ENCODE measurements at regions not wholly inside any gene's neighbourhood (a gene's known extent, or its start where the extent isn't known, plus 50 kb on each side); places are given as distances from the start of the nearest gene placed in this dataset.

- no peak overlapping the region for H3K4me3 Mint-ChIP-seq
- no peak overlapping the region for H3K27ac Mint-ChIP-seq
- POLR2A ChIA-PET, result no interaction called here
- no peaks in the 10 kb centered on the region for H3K9me3 Mint-ChIP-seq
- H3K4me1 Mint-ChIP-seq (ENCODE audit: low read depth), result no peaks in the 10 kb centered on the region
- no peak for DNase-seq
- peaks cover 2% of the 10 kb centered on the region for H3K27me3 Mint-ChIP-seq
- intact Hi-C loops (cut with micrococcal nuclease), result no loop called here
- H3K36me3 Mint-ChIP-seq, result no peaks in the 10 kb centered on the region
- CTCF ChIA-PET, result interaction anchor here (1.2 kb wide), 1 partner anchor 11 kb away, joined by 4 read pairs; no protein-coding TSS in a partner anchor
These were observed 265.5 kb upstream of the NCKAP5 start for GRCh38 chr2:133833746-133834145.

- no peak overlapping the region for H3K4me3 Mint-ChIP-seq
These were observed 267.8 kb upstream of the NCKAP5 start for GRCh38 chr2:133835821-133836619.

GRCh38 chr2:133836691-133837345 lies 268.6 kb upstream of the NCKAP5 start:
- Mint-ChIP-seq H3K4me1 (ENCODE audit: low read depth) (no peaks in the 10 kb centered on the region), H3K27ac (no peak overlapping the region), H3K27me3 (no peaks in the 10 kb centered on the region), H3K4me3 (no peak overlapping the region), H3K9me3 (no peaks in the 10 kb centered on the region), H3K36me3 (no peaks in the 10 kb centered on the region)
- intact Hi-C loops (cut with micrococcal nuclease), result no loop called here
- ChIA-PET POLR2A (no interaction called here), CTCF (no interaction called here)
- DNase-seq, result no peak

More at GRCh38 chr2:133835821-133836619, 267.8 kb upstream of the NCKAP5 start:
- Mint-ChIP-seq H3K9me3 (no peaks in the 10 kb centered on the region), H3K36me3 (no peaks in the 10 kb centered on the region), H3K27me3 (peaks cover 2% of the 10 kb centered on the region), H3K4me1 (ENCODE audit: low read depth) (no peaks in the 10 kb centered on the region), H3K27ac (no peak overlapping the region)
- POLR2A ChIA-PET, result no interaction called here
- intact Hi-C loops (cut with micrococcal nuclease), result no loop called here
- CTCF ChIA-PET, result interaction anchor here (1.8 kb wide), 1 partner anchor 8 kb away, joined by 11 read pairs; no protein-coding TSS in a partner anchor
- no peak for DNase-seq

- Mint-ChIP-seq H3K36me3 (no peaks in the 10 kb centered on the region), H3K27me3 (no peaks in the 10 kb centered on the region), H3K27ac (no peak overlapping the region), H3K4me3 (no peak overlapping the region), H3K9me3 (no peaks in the 10 kb centered on the region), H3K4me1 (ENCODE audit: low read depth) (no peaks in the 10 kb centered on the region)
- ChIA-PET CTCF (no interaction called here), POLR2A (no interaction called here)
- intact Hi-C loops (cut with micrococcal nuclease), result no loop called here
- no peak for DNase-seq
These were observed 269.3 kb upstream of the NCKAP5 start for GRCh38 chr2:133837441-133838094.

- H3K4me3 Mint-ChIP-seq, result no peak overlapping the region
- no peaks in the 10 kb centered on the region for H3K27me3 Mint-ChIP-seq
- H3K4me1 Mint-ChIP-seq (ENCODE audit: low read depth), result no peaks in the 10 kb centered on the region
- DNase-seq, result no peak
- no peaks in the 10 kb centered on the region for H3K9me3 Mint-ChIP-seq
- ChIA-PET CTCF (interaction anchor here (0.6 kb wide), 1 partner anchor 10 kb away, joined by 3 read pairs; no protein-coding TSS in a partner anchor), POLR2A (no interaction called here)
- H3K36me3 Mint-ChIP-seq, result no peaks in the 10 kb centered on the region
- intact Hi-C loops (cut with micrococcal nuclease), result no loop called here
- H3K27ac Mint-ChIP-seq, result no peak overlapping the region
These were observed 270.5 kb upstream of the NCKAP5 start for GRCh38 chr2:133838642-133839365.

GRCh38 chr2:133839677-133840076 lies 271.4 kb upstream of the NCKAP5 start:
- H3K4me3 Mint-ChIP-seq, result no peak overlapping the region
- no peaks in the 10 kb centered on the region for H3K36me3 Mint-ChIP-seq
- H3K4me1 Mint-ChIP-seq (ENCODE audit: low read depth), result peaks cover 5% of the 10 kb centered on the region

GRCh38 chr2:133840761-133841160 lies 272.5 kb upstream of the NCKAP5 start:
- intact Hi-C loops (cut with micrococcal nuclease), result no loop called here

More at GRCh38 chr2:133839677-133840076, 271.4 kb upstream of the NCKAP5 start:
- ChIA-PET POLR2A (no interaction called here), CTCF (interaction anchor here (0.6 kb wide), 1 partner anchor 9 kb away, joined by 3 read pairs; no protein-coding TSS in a partner anchor)
- intact Hi-C loops (cut with micrococcal nuclease), result no loop called here
- Mint-ChIP-seq H3K27ac (no peak overlapping the region), H3K9me3 (no peaks in the 10 kb centered on the region), H3K27me3 (no peaks in the 10 kb centered on the region)
- no peak for DNase-seq

GRCh38 chr2:133841900-133842299 lies 273.6 kb upstream of the NCKAP5 start:
- intact Hi-C loops (cut with micrococcal nuclease), result no loop called here
- ChIA-PET CTCF (interaction anchor here (1.2 to 1.6 kb wide), 2 partner anchors 10 to 11 kb away, joined by 4 to 6 read pairs; no protein-coding TSS in a partner anchor), POLR2A (no interaction called here)
- H3K4me1 Mint-ChIP-seq (ENCODE audit: low read depth), result peaks cover 5% of the 10 kb centered on the region
- no peak overlapping the region for H3K27ac Mint-ChIP-seq
- H3K36me3 Mint-ChIP-seq, result no peaks in the 10 kb centered on the region
- peaks cover 6% of the 10 kb centered on the region for H3K27me3 Mint-ChIP-seq
- DNase-seq, result no peak
- H3K4me3 Mint-ChIP-seq, result no peak overlapping the region
- no peaks in the 10 kb centered on the region for H3K9me3 Mint-ChIP-seq

More at GRCh38 chr2:133840761-133841160, 272.5 kb upstream of the NCKAP5 start:
- peaks cover 5% of the 10 kb centered on the region for H3K4me1 Mint-ChIP-seq (ENCODE audit: low read depth)
- no peak overlapping the region for H3K4me3 Mint-ChIP-seq
- H3K9me3 Mint-ChIP-seq, result no peaks in the 10 kb centered on the region
- DNase-seq, result no peak
- ChIA-PET CTCF (interaction anchor here (1.2 kb wide), 1 partner anchor 10 kb away, joined by 4 read pairs; no protein-coding TSS in a partner anchor), POLR2A (no interaction called here)
- no peaks in the 10 kb centered on the region for H3K36me3 Mint-ChIP-seq
- H3K27ac Mint-ChIP-seq, result no peak overlapping the region
- peaks cover 5% of the 10 kb centered on the region for H3K27me3 Mint-ChIP-seq

- Mint-ChIP-seq H3K9me3 (no peaks in the 10 kb centered on the region), H3K27me3 (peaks cover 12% of the 10 kb centered on the region), H3K4me3 (no peak overlapping the region), H3K36me3 (no peaks in the 10 kb centered on the region), H3K27ac (no peak overlapping the region), H3K4me1 (ENCODE audit: low read depth) (peaks cover 5% of the 10 kb centered on the region)
- intact Hi-C loops (cut with micrococcal nuclease), result no loop called here
- ChIA-PET CTCF (interaction anchor here (1.6 to 2.8 kb wide), 2 partner anchors 9 to 570 kb away, joined by 6 to 8 read pairs; no protein-coding TSS in a partner anchor), POLR2A (no interaction called here)
- DNase-seq, result no peak
These were observed 274.2 kb upstream of the NCKAP5 start for GRCh38 chr2:133842446-133842845.

GRCh38 chr2:133843091-133843490 lies 274.8 kb upstream of the NCKAP5 start:
- Mint-ChIP-seq H3K9me3 (no peaks in the 10 kb centered on the region), H3K27ac (no peak overlapping the region), H3K4me3 (no peak overlapping the region), H3K4me1 (ENCODE audit: low read depth) (peaks cover 5% of the 10 kb centered on the region), H3K27me3 (peaks cover 14% of the 10 kb centered on the region), H3K36me3 (no peaks in the 10 kb centered on the region)
- intact Hi-C loops (cut with micrococcal nuclease), result no loop called here
- no peak for DNase-seq
- ChIA-PET CTCF (interaction anchor here (1.1 to 2.8 kb wide), 7 partner anchors 9 to 569 kb away, joined by 3 to 8 read pairs (median 6); no protein-coding TSS in a partner anchor), POLR2A (no interaction called here)

- no peak overlapping the region for H3K4me3 Mint-ChIP-seq
- DNase-seq, result no peak
- intact Hi-C loops (cut with micrococcal nuclease), result no loop called here
- H3K9me3 Mint-ChIP-seq, result no peaks in the 10 kb centered on the region
- H3K36me3 Mint-ChIP-seq, result no peaks in the 10 kb centered on the region
- no peak overlapping the region for H3K27ac Mint-ChIP-seq
- H3K4me1 Mint-ChIP-seq (ENCODE audit: low read depth), result peaks cover 5% of the 10 kb centered on the region
- H3K27me3 Mint-ChIP-seq, result peaks cover 14% of the 10 kb centered on the region
- CTCF ChIA-PET, result interaction anchor here (0.9 to 2.8 kb wide), 20 partner anchors 8 to 1300 kb away, joined by 3 to 11 read pairs (median 6); no protein-coding TSS in a partner anchor
- POLR2A ChIA-PET, result no interaction called here
These were observed 275.3 kb upstream of the NCKAP5 start for GRCh38 chr2:133843551-133843950.
